GM21526 (cell line): ENCODE measurements at regions not wholly inside any gene's neighbourhood (a gene's known extent, or its start where the extent isn't known, plus 50 kb on each side); places are given as distances from the start of the nearest gene placed in this dataset.

Experiments used
- ATAC-seq: cut with Tn5 transposase; IDR thresholded peaks from one replicate; pipeline ENCODE4 v1.9.1; 2021; ENCODE audit warnings: moderate library complexity; ENCODE audit not compliant: unreplicated experiment, low FRiP score

- no peak for ATAC-seq
Observed at GRCh38 chr2:2642906-2643890, 312.1 kb upstream of the MYT1L start.

- ATAC-seq: no peak
Observed at GRCh38 chr2:2641541-2642410, 310.7 kb upstream of the MYT1L start.

- no peak for ATAC-seq
Observed at GRCh38 chr2:2640818-2641217, 309.7 kb upstream of the MYT1L start.

- no peak for ATAC-seq
Observed at GRCh38 chr2:2640371-2640770, 309.3 kb upstream of the MYT1L start.

- ATAC-seq: no peak
Observed at GRCh38 chr2:2639251-2640139, 308.4 kb upstream of the MYT1L start.

- no peak for ATAC-seq
Observed at GRCh38 chr2:2638547-2639220, 307.6 kb upstream of the MYT1L start.

GRCh38 chr2:2636813-2637212, 305.7 kb upstream of the MYT1L start:
- no peak for ATAC-seq

- ATAC-seq: no peak
Observed at GRCh38 chr2:2635025-2635528, 304.0 kb upstream of the MYT1L start.

GRCh38 chr2:2633017-2633416, 301.9 kb upstream of the MYT1L start:
- ATAC-seq: no peak

- ATAC-seq: no peak
Observed at GRCh38 chr2:2623939-2624338, 292.9 kb upstream of the MYT1L start.

GRCh38 chr2:2621855-2622254, 290.8 kb upstream of the MYT1L start:
- peak; percentile 99 for ATAC-seq

- no peak for ATAC-seq
Observed at GRCh38 chr2:2620604-2621003, 289.5 kb upstream of the MYT1L start.

- no peak for ATAC-seq
Observed at GRCh38 chr2:2619995-2620394, 288.9 kb upstream of the MYT1L start.

- ATAC-seq: no peak
Observed at GRCh38 chr2:2614452-2614851, 283.4 kb upstream of the MYT1L start.

GRCh38 chr2:2613279-2614199, 282.5 kb upstream of the MYT1L start:
- peak; percentile 100 for ATAC-seq

- ATAC-seq: no peak
Observed at GRCh38 chr2:2610751-2611150, 279.7 kb upstream of the MYT1L start.

- ATAC-seq: no peak
Observed at GRCh38 chr2:2600366-2600765, 269.3 kb upstream of the MYT1L start.

GRCh38 chr2:2599441-2599840, 268.4 kb upstream of the MYT1L start:
- no peak for ATAC-seq

GRCh38 chr2:2597712-2598111, 266.6 kb upstream of the MYT1L start:
- no peak for ATAC-seq
